DND-41 (cell line): ENCODE measurements at regions not wholly inside any gene's neighbourhood (a gene's known extent, or its start where the extent isn't known, plus 50 kb on each side); places are given as distances from the start of the nearest gene placed in this dataset.

Experiments used
- EZH2 ChIP-seq: IDR thresholded peaks from 3 replicates; pipeline ENCODE4 v1.6.1; 2012; ENCODE audit warnings: borderline replicate concordance, low read depth, mild to moderate bottlenecking, moderate library complexity, low read length, inconsistent platforms; ENCODE audit not compliant: severe bottlenecking
- TF ChIP-seq, protein P1 (sequence below): IDR thresholded peaks from 2 replicates; pipeline ENCODE4 v1.5.1; 2012; ENCODE audit warnings: borderline replicate concordance, low read length, moderate library complexity, mild to moderate bottlenecking; ENCODE audit not compliant: poor library complexity, severe bottlenecking; ENCODE audit errors: extremely low read depth

DNA sequence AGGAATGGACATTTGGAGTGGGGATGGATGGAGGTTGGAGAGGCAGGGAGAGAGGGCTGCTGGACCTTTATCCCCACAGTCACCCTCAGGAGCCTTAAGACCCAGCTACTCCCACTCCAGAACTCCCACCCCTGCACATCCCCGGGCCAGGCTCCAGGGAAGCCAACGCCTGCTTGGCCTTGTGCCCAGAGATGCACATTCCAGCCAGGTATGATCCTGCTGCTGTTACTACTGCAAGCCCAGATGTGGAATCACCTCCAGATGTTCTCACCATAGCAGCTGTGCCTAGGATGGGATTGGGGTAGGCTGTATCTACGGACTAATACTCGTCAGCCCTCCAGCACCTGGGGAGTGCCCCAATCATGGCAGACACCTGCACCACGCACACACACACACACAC, 71.7 kb downstream of the ZFP36L2 start:
- TF ChIP-seq, protein P1, sequence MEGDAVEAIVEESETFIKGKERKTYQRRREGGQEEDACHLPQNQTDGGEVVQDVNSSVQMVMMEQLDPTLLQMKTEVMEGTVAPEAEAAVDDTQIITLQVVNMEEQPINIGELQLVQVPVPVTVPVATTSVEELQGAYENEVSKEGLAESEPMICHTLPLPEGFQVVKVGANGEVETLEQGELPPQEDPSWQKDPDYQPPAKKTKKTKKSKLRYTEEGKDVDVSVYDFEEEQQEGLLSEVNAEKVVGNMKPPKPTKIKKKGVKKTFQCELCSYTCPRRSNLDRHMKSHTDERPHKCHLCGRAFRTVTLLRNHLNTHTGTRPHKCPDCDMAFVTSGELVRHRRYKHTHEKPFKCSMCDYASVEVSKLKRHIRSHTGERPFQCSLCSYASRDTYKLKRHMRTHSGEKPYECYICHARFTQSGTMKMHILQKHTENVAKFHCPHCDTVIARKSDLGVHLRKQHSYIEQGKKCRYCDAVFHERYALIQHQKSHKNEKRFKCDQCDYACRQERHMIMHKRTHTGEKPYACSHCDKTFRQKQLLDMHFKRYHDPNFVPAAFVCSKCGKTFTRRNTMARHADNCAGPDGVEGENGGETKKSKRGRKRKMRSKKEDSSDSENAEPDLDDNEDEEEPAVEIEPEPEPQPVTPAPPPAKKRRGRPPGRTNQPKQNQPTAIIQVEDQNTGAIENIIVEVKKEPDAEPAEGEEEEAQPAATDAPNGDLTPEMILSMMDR: no peak
- TF ChIP-seq EZH2: no peak
